Chondrocyte (in vitro differentiated cells): ENCODE measurements at regions not wholly inside any gene's neighbourhood (a gene's known extent, or its start where the extent isn't known, plus 50 kb on each side); places are given as distances from the start of the nearest gene placed in this dataset.
A peak's percentile ranks its signal among the peaks of the same experiment; 100 is the strongest.

Experiments used
- DNase-seq: peaks from one replicate; pipeline ENCODE4 v3.0.0; 2021; ENCODE audit warnings: mixed read lengths, low spot score
- H3K27ac Mint-ChIP-seq: one replicate; pipeline ENCODE4 v1.8.0; 2021; ENCODE audit warnings: mild to moderate bottlenecking, moderate library complexity, mixed read lengths; ENCODE audit not compliant: unreplicated experiment
- H3K27me3 Mint-ChIP-seq: 2 replicates; pipeline ENCODE4 v1.8.0; 2021; ENCODE audit warnings: low read depth, mixed read lengths
- H3K36me3 Mint-ChIP-seq: 2 replicates; pipeline ENCODE4 v1.8.0; 2021; ENCODE audit warnings: low read depth, mixed read lengths
- H3K4me1 Mint-ChIP-seq: 2 replicates; pipeline ENCODE4 v1.8.0; 2021; ENCODE audit warnings: low read depth, mild to moderate bottlenecking, mixed read lengths
- H3K4me3 Mint-ChIP-seq: one replicate; pipeline ENCODE4 v1.8.0; 2021; ENCODE audit warnings: mild to moderate bottlenecking, moderate library complexity, mixed read lengths; ENCODE audit not compliant: unreplicated experiment
- H3K9me3 Mint-ChIP-seq: 2 replicates; pipeline ENCODE4 v1.8.0; 2021; ENCODE audit warnings: low read depth, mixed read lengths
- CTCF ChIP-seq: fragments of 200-600 bp; sonication (generic); IDR thresholded peaks from 2 replicates; pipeline ENCODE4 v1.5.0; 2021; ENCODE audit warnings: antibody characterized with exemption, mild to moderate bottlenecking, moderate library complexity

GRCh38 chr3:99532246-99532645 lies 106.1 kb upstream of the COL8A1 start:
- no peaks in the 10 kb centered on the region for H3K9me3 Mint-ChIP-seq
- H3K4me1 Mint-ChIP-seq, result peaks cover 80% of the 10 kb centered on the region
- no peak for DNase-seq
- peak overlapping the region; percentile 75 for H3K27ac Mint-ChIP-seq
- no peak overlapping the region for H3K4me3 Mint-ChIP-seq
- no peaks in the 10 kb centered on the region for H3K27me3 Mint-ChIP-seq
- peak; percentile 82 for TF ChIP-seq CTCF
- H3K36me3 Mint-ChIP-seq, result no peaks in the 10 kb centered on the region

- Mint-ChIP-seq H3K36me3 (peaks cover 5% of the 10 kb centered on the region), H3K27ac (peak overlapping the region; percentile 0), H3K27me3 (no peaks in the 10 kb centered on the region), H3K4me3 (no peak overlapping the region), H3K9me3 (peaks cover 6% of the 10 kb centered on the region), H3K4me1 (peaks cover 80% of the 10 kb centered on the region)
- DNase-seq, result no peak
- TF ChIP-seq CTCF, result no peak
Measured at GRCh38 chr3:99529265-99529664, 109.1 kb upstream of the COL8A1 start.

DNA sequence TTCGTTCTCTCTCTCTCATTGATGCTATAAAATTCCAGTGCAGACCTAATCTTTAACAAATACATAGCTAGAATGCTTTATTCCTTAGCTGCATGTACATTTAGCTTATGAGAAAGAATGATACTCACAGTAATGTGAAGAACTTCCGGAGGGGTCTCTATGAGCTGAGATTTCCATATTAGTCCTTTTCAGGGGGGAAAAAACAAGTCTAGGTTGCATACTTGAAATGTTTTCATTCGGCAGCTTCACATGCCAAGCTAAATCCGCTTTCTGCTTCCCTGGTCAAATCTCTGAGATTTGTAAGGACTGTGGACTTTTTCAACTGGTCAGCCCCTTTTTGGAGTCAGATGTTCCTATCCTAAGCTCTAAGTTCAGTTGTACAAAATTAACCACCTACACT lies 111.5 kb upstream of the COL8A1 start:
- H3K4me1 Mint-ChIP-seq, result peaks cover 85% of the 10 kb centered on the region
- DNase-seq, result no peak
- H3K27ac Mint-ChIP-seq, result peak overlapping the region; percentile 93
- TF ChIP-seq CTCF, result no peak
- peaks cover 6% of the 10 kb centered on the region for H3K9me3 Mint-ChIP-seq
- no peaks in the 10 kb centered on the region for H3K27me3 Mint-ChIP-seq
- H3K4me3 Mint-ChIP-seq, result peak overlapping the region; percentile 41
- peaks cover 6% of the 10 kb centered on the region for H3K36me3 Mint-ChIP-seq

GRCh38 chr3:99524559-99524958 lies 113.8 kb upstream of the COL8A1 start:
- peak overlapping the region; percentile 93 for H3K27ac Mint-ChIP-seq

DNA sequence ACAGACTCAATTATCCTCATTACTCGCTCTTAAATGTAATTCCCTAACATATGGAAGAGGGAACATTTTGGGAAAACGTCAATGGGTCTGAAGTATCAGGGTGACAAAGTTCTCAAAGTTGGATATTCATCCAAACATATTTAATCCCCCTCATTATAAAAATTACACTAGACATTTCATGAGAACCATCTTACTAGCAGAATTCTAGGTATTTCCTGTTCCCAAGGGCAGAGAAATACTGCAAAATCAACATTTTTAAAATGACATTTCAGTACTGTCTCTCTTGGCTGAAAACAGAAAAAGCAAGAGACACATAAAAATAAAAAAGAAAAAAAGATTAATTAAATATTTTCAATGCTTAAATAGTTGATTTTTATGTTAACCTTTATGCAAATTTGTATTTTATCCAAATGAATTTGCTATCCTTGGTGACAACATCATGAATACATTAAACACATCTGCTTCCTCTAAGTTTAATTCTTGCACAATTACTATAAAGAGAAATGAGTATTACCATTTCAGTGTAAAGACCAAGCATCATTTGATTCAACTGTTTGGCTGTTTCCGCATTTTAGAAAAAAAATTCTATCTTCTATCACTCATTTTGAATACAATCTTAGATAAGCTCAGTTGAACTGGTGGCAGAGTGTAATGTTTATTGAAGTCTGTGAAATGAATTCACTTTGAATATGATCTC lies 114.8 kb upstream of the COL8A1 start:
- peaks cover 9% of the 10 kb centered on the region for H3K9me3 Mint-ChIP-seq
- H3K4me1 Mint-ChIP-seq, result peaks cover 97% of the 10 kb centered on the region
- peak overlapping the region; percentile 93 for H3K27ac Mint-ChIP-seq
- peak overlapping the region; percentile 76 for H3K4me3 Mint-ChIP-seq
- DNase-seq, result no peak
- TF ChIP-seq CTCF, result no peak
- peaks cover 13% of the 10 kb centered on the region for H3K36me3 Mint-ChIP-seq
- no peaks in the 10 kb centered on the region for H3K27me3 Mint-ChIP-seq

More at GRCh38 chr3:99524559-99524958, 113.8 kb upstream of the COL8A1 start:
- Mint-ChIP-seq H3K36me3 (peaks cover 13% of the 10 kb centered on the region), H3K4me1 (peaks cover 97% of the 10 kb centered on the region), H3K4me3 (peak overlapping the region; percentile 76), H3K9me3 (peaks cover 9% of the 10 kb centered on the region), H3K27me3 (no peaks in the 10 kb centered on the region)
- no peak for DNase-seq
- no peak for TF ChIP-seq CTCF
